Stimulated activated CD4-positive, alpha-beta T cell treated with anti-CD3 and anti-CD28 coated beads, Interleukin-1b, Interleukin-23, amount 100 ng/mL, for 1 hour (primary cell): ENCODE measurements at regions not wholly inside any gene's neighbourhood (a gene's known extent, or its start where the extent isn't known, plus 50 kb on each side); places are given as distances from the start of the nearest gene placed in this dataset.

ENCODE experiments used
- DNase-seq, 2 donors: peaks; one replicate each; pipeline ENCODE4 v3.0.0-alpha.2; 2020; ENCODE audit warnings: low read depth in 2 of 2

DNA sequence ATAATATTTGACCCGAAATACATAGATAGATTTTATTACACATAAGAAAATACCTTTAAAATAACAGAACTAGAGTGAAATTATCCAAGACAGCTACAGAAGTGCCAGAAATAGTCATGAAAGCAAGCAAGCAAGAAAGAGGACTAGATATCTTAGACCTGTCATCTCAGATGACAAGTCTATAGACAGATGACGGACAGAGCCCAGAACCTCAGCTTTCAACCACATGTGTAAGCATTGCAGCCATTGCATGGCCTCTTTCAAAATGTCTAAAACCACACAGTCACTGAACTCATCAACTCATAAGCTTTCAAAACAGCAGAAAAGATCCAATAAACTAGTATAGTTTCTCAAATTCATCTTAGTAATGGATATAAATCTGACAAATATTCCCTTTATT is 59.8 kb upstream of the FHIT start:
- DNase-seq = no peak

DNA sequence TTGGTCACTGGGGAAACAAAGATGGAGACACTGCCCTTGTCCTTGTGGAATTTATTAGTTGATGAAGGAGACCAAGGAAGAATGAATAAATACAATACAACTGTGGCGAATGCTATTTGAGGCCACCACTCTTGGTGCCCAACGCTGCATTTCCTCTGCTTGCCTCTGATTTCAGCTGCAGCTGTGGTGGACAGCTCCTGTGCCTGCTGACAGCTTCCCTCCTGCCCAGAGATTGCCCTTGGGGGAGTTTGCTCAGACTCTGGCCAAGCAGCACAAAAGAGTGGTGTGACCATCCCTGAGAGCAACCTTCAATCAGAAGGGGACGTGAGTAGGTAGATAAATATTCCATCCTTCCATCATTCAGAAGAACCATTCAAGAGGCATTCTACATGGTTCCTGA is 64.6 kb upstream of the FHIT start:
- DNase-seq = no peak

DNA sequence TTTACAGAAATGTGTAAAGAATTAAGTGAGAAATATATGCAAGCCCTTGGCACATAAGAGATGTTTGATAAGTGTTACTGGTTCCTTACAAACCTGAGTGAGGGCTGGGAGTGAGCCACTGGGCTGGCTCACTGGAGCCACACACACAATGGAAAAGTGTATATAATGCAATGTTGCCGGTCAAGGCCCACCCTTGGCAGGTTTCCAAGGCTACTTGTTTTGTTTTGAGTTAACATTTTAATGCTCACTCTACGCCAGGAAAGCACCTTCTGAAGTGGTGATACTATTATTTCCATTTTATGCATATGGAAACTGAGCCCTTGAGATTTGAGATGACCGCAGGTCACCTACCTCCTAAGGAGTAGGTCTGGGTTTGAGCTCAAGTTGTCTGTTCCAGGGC is 71.8 kb upstream of the FHIT start:
- DNase-seq = no peak

DNA sequence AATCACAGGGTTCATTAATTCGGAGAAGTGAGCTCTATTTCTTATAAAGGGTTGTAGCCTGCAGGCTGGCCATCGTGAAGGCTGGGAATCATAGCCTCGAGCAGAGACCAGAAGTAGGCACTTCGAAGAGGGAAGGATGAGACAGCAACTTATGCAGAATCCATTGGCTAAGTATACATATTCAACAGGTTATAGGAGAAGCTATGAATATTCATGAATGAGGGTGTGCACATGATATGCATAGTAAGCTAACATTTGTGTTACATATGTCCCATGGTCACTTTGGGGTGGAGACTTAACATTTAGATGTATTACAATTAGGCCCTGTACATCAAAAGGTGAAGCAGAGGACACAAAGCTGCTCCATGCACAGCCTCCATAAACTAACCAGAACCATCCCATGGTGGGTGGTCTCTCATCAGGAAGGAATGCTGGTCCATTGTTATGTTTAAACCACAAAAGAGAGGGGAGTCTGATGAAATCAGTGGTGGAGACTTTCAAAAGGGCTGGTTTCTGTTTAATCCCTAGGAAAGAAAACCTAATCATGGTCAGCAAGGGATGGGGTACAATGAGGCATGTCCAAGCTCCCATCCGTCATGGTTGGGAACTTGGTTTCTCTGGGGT is 80.8 kb upstream of the FHIT start:
- no peak for DNase-seq

DNA sequence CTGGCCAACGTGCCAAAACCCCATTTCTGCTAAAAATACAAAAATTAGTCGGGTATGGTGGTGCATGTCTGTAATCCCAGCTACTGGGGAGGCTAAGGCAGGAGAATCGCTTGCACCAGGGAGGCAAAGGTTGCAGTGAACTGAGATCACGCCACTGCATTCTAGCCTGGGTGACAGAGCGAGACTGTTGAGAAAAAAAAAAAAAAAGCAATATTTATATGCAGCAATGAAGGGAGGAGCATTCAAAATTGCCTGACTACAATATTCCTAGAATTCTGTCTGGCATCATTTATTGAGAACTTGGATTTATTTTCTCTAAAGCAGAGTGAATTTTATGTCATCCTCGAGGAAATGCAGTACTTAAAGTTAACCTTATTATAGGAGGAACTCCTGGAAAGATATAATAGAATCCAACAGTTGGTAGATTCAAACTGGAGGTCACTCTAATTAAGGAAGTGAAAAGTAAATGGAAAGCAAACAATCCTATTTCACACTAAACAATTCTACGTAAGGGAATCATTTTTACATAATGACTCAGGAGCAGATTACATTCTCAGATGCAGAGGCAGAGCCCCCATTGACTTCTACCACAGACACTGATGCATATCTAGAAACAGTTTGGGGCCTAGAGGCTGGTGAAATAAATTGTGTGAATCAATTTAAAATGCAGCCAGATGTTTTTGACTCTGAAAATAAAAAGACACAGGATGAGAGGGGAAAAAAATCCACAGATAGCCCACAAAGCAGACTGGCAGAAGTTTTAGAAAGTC is 82.1 kb upstream of the FHIT start:
- DNase-seq = no peak

DNA sequence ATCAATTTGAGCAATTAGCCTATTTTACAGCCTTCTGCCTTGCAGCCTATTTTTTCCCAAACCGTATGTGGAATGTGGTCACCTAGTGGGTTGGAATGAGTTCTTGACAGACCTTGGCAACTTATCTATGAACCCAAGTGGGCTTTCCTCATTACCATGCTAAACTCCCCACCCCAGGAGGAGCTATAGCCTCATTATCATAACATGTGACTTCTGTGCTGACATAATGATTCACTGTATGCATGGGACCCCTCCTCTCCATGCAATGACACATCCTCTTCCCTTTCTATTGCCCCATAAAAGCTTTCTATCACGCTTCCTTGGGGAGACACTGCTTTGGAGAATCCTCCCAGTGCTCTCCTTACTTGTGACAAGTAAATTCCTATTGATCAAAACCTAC is 83.5 kb upstream of the FHIT start:
- DNase-seq = no peak

DNA sequence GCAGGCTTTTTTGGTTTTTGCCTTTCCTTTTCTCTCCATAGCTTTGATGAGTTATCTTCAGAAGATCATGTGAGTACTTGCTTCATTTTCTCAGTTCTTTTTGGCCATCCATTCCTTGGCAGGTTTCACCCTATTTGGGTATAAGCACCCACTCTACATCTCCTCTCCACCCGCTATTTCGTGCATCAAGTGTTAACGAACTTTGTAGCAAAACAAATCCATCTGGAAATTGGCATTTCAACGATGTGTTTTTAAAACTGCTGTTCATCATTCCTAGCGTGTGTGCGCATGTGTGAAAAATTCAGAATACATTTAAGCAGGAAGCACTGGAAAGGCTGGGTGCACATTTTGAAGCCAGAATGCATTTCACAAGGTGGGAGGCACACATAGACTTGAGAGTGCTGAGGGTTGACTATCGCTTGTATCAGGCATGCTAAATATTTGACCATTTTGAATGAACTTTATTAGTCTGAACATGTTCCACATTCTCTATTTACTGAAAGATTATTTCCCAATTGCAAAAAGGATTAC is 89.7 kb upstream of the FHIT start:
- no peak for DNase-seq

DNA sequence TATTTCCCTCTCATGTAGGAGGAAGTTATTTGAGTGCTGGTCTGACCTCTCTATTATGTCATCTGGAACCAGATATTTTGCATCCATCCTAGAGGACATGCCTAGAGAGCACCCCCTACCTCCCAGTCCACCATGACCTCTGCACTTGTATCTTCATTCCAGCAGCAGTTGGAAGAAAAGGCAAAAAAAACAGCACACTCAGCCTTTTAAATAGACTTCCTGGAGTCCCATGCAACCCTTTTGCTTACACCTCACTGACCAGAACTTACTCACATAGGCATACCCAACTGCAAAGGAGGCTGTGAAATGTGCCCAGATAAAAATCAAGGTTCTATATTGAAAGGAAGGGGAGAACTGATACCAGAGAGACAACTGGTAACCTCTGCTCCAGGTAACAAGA is 92.3 kb upstream of the FHIT start:
- DNase-seq = no peak

DNA sequence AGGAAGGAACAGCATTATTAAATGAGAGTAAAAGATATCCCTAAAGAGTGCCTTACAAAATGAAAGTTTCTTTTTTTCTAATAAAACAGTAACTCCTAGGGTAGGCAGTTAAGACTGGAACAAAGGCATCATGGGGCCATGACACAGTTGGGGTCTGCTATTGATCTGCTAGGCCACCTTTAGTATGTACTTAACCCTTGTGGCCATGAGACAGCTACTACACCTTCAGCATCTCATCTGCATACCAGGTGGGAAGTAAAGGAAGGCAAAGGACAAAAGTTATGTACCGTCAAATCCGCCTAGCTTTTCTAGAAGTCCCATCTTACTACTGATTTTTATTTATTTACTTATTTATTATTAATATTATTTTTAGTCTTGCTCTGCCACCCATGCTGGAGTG is 93.8 kb upstream of the FHIT start:
- DNase-seq = no peak

DNA sequence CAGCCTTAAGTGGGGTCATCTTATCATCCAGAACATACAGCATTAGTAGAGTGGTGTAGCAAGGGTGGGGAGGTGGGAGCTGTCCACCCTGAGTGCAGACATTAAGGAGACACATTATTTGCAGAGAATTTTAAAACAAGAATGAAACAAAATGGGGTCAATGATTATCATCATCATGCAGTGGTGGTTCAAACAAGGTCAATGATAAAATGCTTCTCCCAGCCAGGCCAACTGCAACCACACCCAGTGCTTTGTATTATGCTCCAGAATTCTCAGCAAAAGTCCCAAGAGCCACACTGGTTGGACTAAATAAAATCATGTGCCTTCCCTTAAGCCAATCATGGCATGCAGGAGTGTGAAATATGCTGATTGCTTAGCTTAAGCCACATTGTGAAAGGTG is 96.7 kb upstream of the FHIT start:
- DNase-seq = no peak

DNA sequence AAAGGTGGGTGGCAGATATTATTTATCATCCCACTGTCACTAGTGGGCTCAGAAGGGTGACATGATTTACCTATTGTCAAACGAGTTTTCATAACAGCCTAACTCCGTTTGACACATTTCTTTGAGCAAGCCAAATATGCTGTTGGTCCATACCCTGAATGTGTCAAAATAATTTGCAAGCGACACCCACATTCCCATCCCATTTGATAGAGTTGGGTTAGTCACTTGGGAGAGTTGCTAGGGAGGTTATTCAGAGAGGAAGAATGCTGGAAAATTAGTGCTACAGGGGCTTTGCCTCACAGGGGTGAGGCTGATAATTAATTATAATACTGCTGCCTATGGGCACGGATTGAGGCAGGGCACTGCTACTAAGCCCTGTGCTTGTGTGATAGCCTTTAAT is 98.5 kb upstream of the FHIT start:
- DNase-seq = no peak

DNA sequence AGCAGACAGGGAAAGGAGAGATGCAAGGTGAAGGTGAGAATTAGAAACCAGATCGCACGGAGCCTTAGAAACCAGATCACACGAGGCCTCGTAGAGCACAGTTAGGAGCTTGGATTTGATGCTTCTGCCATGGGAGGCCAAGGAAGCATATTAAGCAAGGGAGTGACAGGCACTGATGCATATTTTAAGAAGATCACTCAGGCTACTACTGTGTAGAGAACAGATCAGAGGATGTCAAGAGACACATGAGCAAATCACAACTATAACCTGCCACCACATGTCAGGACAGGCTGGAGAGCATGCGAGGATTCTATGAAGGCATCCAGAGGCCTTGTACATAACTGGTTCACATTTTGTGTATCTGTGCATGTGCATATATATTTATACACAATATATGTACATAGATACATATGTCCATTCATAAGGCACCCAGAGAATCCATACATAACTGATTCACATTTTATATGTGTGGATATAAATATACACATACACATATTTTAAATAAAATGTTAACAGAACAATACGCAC is 99.6 kb upstream of the FHIT start:
- no peak for DNase-seq

DNA sequence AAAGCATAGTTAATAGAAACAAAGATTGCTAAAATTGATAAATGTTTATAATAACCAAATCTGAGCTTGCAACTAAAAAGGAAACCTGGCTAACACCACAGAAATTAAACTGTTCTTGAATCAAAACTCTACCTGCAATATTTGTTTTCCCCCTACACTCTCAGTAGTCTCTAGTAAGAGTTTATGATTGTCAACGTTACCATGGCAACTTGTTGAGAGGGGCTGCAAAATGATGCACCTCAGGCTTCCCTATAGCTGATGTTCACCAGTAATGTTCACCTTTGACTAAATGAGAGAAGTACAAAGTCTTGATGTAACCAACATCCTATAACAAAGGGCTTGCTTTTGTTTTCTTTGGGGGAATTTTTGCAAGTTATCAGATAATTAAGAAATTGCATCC is 101.1 kb upstream of the FHIT start:
- DNase-seq = no peak

DNA sequence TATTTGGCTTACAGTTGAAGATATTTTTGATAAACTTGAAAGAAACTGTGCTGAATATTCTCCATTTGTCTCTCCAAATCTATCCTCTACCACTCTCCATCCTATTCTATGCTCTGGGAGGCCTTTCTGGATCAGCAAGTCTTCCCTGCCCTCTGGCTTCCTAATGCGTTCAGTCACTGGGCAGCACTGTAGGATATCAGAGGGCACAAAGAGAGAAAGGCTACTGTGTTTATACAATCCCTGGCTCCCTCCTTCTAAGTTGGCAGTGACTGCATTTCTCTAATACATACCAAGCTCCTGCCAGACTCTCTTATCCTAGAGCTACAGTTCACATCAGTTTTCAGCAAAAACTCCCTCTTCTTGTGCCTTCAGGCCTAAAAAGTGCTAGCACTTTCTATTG is 102.1 kb upstream of the FHIT start:
- DNase-seq = no peak

DNA sequence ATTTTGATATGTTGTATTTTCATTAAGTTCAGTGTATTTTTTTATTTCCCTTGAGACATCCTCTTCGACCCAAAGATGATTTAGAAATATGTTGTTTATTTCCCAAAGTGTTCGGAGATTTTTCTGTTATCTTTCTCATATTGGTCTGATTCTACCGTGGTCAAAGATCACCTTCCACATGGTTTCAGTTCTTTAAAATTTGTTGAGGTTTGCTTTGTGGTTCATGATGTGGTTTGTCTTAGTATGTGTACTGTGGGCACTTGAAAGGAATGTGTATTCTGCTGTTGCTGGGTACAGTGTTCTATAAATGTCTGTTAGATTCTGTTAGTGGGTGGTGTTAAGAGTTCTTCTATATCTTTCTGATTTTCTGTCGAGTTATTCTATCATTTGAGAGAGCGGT is 103.4 kb upstream of the FHIT start:
- DNase-seq = no peak

DNA sequence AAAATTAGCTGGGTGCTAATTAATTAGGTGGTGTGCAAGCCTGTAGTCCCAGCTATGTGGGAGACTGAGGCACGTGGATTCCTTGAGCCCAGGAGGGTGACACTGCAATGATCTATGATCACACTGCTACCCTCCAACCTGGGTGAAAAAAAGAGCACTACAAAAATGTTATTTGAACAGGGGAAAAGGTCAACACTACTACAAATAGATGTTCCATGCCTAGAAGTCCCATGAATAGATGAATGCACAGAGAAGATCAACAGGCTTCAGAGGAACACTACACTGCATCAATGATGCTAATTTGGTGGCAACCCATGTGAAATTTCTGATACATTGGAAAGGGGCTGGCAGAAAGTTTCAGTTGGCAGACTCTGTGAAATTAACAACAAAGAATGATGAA is 105.4 kb upstream of the FHIT start:
- DNase-seq = no peak

DNA sequence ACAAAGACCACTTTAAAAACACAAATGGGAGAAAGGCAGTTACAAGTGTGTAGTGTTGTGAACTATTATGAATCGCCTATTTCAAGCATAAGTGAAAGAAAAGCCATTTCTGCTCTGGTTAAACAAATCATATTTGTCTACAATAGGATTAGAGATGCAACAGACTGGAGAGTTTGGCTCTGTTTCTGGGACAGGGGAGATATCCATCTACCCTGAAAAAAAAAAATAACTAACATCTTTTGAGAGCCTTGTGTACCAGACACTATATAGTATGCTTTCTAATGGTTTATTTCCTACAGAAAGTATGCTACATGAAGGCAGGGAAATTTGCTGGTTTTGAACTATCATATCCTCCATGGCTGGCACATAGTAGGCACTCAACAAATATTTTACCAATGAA is 106.7 kb upstream of the FHIT start:
- no peak for DNase-seq

DNA sequence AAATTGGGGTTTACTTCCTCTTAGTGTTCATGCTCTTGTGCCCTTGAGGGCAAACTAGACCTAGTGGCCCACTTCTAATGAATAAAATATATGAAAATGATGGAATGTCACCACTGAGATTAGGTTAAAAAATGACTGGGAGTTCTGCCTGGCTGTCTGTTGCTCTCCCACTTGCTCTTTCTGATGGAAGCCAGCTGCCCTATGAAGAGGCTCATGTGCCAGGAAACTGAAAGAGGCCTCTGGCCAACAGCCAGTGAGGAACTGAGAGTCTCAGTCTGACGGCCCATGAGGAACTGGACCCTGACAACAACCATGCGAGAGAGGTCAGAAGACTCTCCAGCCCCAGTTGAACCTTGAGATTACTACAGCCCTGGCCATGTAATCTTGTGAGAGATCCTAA is 107.1 kb upstream of the FHIT start:
- no peak for DNase-seq

DNA sequence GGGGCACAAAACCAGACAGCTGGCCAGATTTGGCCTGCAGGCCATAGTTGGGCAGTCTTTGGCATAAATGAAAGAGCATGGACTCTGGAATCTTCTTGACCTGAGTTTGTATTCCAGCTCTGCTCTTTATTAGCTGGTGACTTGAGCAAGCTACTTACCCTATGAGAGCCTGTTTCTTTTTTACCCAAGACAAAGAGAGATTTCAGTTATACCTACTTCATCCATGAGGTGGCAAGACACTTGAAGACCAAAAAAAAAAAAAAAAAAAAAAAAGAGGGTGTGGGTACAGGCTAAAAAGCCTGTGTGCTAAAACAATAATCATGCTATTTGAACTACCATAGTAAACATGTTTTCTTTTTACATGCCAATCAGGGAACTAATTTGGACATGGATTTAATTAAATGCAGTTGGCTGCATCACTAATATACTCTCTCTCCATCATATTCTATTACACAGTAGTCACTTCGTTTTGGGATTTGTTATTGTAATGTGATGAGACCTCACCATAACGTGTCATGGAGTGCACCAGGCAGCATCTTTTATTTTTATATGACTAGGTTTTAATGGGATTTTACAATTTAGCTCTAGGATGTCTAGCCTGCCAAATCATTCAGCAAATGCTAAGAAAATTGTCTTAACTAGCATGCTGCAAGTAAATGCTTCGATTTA is 109.2 kb upstream of the FHIT start:
- no peak for DNase-seq

DNA sequence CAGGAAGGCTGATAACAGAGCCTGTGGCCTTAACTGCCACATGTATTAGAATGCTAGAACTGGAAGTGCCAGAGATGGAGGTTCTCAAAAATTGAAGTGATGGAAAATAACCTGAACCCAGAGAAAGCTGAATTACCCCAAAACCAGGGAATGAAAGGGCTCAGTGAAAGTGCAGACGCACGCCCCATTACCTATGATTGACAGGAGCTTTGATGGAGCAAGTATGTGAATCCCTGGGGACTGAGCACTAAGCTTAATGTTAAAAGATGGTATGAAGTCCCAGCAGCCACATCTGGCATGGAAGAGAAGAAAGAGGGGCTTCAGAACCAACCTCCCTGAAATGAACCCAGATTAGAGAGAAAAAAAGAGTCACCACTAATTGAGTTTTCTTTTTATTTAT is 118.4 kb upstream of the FHIT start:
- DNase-seq = no peak

DNA sequence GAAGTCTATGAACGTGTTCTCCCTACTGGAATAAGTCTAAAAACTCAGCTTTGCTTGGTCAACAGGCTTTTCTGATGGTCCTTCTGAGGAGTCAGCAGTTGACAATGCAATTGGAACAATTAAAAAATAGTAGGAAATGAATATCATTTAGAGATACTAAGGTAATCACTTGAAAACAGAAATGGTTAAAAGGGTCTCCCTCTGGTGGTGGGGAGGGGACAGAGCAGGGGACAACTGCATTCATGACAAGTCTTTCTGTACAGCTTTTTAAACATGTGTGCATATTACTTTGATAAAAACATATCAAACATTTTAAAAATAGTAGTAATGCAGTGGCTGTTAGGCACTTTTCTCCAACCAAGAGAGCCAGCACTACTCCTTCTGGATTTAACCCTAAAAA is 119.9 kb upstream of the FHIT start:
- DNase-seq = peak in 1 of 2 donors; percentile 5

DNA sequence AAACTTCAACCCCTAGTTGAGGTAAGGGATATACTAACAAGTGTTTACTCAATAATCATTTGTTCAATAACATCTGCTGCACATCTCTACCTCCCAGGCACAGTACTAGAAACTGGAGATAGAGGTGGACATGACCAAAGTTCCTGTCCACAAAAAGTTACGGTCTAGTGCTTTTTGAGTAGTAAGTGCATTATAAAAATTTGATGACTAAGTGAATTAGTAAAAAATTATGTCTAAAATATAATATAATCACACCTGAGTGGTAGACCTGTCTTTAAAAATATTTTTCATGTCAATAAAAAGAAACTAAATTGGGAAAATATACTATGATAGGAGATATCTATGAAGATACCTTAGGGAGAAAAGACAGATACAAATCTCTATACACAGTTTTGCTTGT is 121.5 kb upstream of the FHIT start:
- no peak for DNase-seq

DNA sequence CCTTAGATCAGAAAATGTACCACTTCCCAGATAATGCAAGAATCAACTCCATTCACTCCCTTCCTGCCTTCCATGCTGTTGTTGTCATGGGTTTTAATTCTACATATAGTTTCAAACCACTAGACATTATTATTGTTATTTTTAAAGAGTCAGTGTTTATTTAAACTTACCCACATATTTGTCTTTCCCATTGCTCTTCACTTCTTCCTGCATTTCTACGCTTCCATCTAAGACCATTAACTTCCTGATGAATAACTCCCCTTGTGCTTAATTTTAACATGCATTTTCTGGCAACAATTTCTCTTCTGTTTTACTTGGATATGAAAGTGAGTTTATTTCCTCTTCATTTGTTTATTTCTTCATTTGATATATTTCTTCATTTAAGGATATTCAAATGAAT is 127.1 kb upstream of the FHIT start:
- no peak for DNase-seq
